NB4 (cell line): ENCODE measurements at regions not wholly inside any gene's neighbourhood (a gene's known extent, or its start where the extent isn't known, plus 50 kb on each side); places are given as distances from the start of the nearest gene placed in this dataset.

Experiments used
- POLR2A ChIP-seq: IDR thresholded peaks from 2 replicates; pipeline ENCODE4 v1.6.1; 2011; ENCODE audit warnings: mild to moderate bottlenecking; ENCODE audit not compliant: insufficient read length; ENCODE audit errors: extremely low read depth
- TF ChIP-seq, protein P1 (sequence below): IDR thresholded peaks from one replicate; pipeline ENCODE4 v1.5.1; 2012; ENCODE audit warnings: low read depth, low read length
- TF ChIP-seq, protein P2 (sequence below): IDR thresholded peaks from 2 replicates; pipeline ENCODE4 v1.6.1; 2011; ENCODE audit warnings: low read depth, low read length

DNA sequence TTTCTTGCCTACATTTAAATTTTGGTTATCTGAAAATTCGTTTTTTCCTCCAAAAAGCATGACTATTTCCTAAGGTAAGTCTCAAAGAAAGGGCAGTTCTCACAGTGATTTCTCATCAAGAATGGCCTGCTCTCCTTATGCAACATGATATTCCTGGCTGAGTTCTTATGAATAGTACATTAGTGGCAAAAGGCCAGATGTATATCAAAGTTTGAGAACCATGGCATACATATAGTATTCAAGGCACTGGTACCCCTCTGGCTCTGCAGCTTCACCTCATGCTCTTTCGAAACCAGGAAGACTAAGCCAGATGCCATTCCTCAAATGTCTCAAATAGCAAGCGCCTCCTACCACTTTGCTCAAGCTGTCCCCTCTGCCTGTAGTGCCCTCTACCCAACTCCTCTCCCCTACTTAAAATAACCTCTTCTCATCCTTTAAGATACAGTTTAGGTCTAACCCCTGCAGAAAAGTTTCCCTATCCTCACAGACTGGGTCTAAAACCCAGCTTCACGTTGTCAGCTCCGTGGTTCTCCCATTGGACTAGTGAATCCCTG is 280.3 kb downstream of the HACE1 start:
- TF ChIP-seq, protein P1, sequence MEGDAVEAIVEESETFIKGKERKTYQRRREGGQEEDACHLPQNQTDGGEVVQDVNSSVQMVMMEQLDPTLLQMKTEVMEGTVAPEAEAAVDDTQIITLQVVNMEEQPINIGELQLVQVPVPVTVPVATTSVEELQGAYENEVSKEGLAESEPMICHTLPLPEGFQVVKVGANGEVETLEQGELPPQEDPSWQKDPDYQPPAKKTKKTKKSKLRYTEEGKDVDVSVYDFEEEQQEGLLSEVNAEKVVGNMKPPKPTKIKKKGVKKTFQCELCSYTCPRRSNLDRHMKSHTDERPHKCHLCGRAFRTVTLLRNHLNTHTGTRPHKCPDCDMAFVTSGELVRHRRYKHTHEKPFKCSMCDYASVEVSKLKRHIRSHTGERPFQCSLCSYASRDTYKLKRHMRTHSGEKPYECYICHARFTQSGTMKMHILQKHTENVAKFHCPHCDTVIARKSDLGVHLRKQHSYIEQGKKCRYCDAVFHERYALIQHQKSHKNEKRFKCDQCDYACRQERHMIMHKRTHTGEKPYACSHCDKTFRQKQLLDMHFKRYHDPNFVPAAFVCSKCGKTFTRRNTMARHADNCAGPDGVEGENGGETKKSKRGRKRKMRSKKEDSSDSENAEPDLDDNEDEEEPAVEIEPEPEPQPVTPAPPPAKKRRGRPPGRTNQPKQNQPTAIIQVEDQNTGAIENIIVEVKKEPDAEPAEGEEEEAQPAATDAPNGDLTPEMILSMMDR, result no peak
- TF ChIP-seq POLR2A, result no peak
- TF ChIP-seq, protein P2, sequence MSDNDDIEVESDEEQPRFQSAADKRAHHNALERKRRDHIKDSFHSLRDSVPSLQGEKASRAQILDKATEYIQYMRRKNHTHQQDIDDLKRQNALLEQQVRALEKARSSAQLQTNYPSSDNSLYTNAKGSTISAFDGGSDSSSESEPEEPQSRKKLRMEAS, result no peak
